ENCODE measurements at regions not wholly inside any gene's neighbourhood (a gene's known extent, or its start where the extent isn't known, plus 50 kb on each side); places are given as distances from the start of the nearest gene placed in this dataset.

- H4K20me1 ChIP-seq (ENCODE audit: insufficient read depth, low read length, poor library complexity, severe bottlenecking), result no peaks in the 10 kb centered on the region
- H3K9ac ChIP-seq (ENCODE audit: low read depth, low read length, poor library complexity, severe bottlenecking), result no peak overlapping the region
- H3F3A ChIP-seq (ENCODE audit: low read depth), result no peaks in the 10 kb centered on the region
- no peaks in the 10 kb centered on the region for H3K27me3 ChIP-seq (ENCODE audit: insufficient read depth, low read length, poor library complexity, severe bottlenecking)
- peaks cover 2% of the 10 kb centered on the region for H3K4me1 ChIP-seq (ENCODE audit: insufficient read depth, low read length, poor library complexity, severe bottlenecking)
- no peaks in the 10 kb centered on the region for H3K79me2 ChIP-seq (ENCODE audit: insufficient read depth, low read length)
- H2AFZ ChIP-seq (ENCODE audit: low read length), result no peak overlapping the region
- no peak overlapping the region for H3K4me2 ChIP-seq (ENCODE audit: low read depth, low read length, poor library complexity, severe bottlenecking)
- TF ChIP-seq EZH2phosphoT487 (IDR thresholded peaks at IDR 0.05; ENCODE audit: borderline replicate concordance) (no peak), CTCF (conservative IDR thresholded peaks at IDR 0.05; ENCODE audit: low read length) (no peak)
- no peaks in the 10 kb centered on the region for H3K9me2 ChIP-seq (replicated peaks; ENCODE audit: low read depth, low read length)
- H3K9me3 ChIP-seq (ENCODE audit: insufficient read depth, low read depth, low read length), result no peaks in the 10 kb centered on the region
- no peak overlapping the region for H3K4me3 ChIP-seq (ENCODE audit: low read length, poor library complexity, severe bottlenecking)
- H3K36me3 ChIP-seq (ENCODE audit: insufficient read depth, low read length), result no peaks in the 10 kb centered on the region
Observed at GRCh38 chrX:120692319-120692718, 62.5 kb upstream of the C1GALT1C1 start.

GRCh38 chrX:120690941-120691340 lies 61.1 kb upstream of the C1GALT1C1 start:
- no peaks in the 10 kb centered on the region for H3K79me2 ChIP-seq (ENCODE audit: insufficient read depth, low read length)
- H3F3A ChIP-seq (ENCODE audit: low read depth), result no peaks in the 10 kb centered on the region
- no peak overlapping the region for H3K9ac ChIP-seq (ENCODE audit: low read depth, low read length, poor library complexity, severe bottlenecking)
- TF ChIP-seq EZH2phosphoT487 (IDR thresholded peaks at IDR 0.05; ENCODE audit: borderline replicate concordance), result no peak
- no peak for TF ChIP-seq CTCF (conservative IDR thresholded peaks at IDR 0.05; ENCODE audit: low read length)
- H3K4me1 ChIP-seq (ENCODE audit: insufficient read depth, low read length, poor library complexity, severe bottlenecking), result no peaks in the 10 kb centered on the region
- H3K9me2 ChIP-seq (replicated peaks; ENCODE audit: low read depth, low read length), result no peaks in the 10 kb centered on the region
- H3K4me2 ChIP-seq (ENCODE audit: low read depth, low read length, poor library complexity, severe bottlenecking), result no peak overlapping the region
- no peaks in the 10 kb centered on the region for H3K9me3 ChIP-seq (ENCODE audit: insufficient read depth, low read depth, low read length)
- no peaks in the 10 kb centered on the region for H3K36me3 ChIP-seq (ENCODE audit: insufficient read depth, low read length)
- H3K27me3 ChIP-seq (ENCODE audit: insufficient read depth, low read length, poor library complexity, severe bottlenecking), result no peaks in the 10 kb centered on the region
- H4K20me1 ChIP-seq (ENCODE audit: insufficient read depth, low read length, poor library complexity, severe bottlenecking), result no peaks in the 10 kb centered on the region
- H2AFZ ChIP-seq (ENCODE audit: low read length), result no peak overlapping the region
- no peak overlapping the region for H3K4me3 ChIP-seq (ENCODE audit: low read length, poor library complexity, severe bottlenecking)

GRCh38 chrX:120690344-120690743 lies 60.5 kb upstream of the C1GALT1C1 start:
- Histone ChIP-seq H3K9me3 (ENCODE audit: insufficient read depth, low read depth, low read length) (no peaks in the 10 kb centered on the region), H3F3A (ENCODE audit: low read depth) (no peaks in the 10 kb centered on the region), H4K20me1 (ENCODE audit: insufficient read depth, low read length, poor library complexity, severe bottlenecking) (no peaks in the 10 kb centered on the region), H3K36me3 (ENCODE audit: insufficient read depth, low read length) (no peaks in the 10 kb centered on the region), H3K4me1 (ENCODE audit: insufficient read depth, low read length, poor library complexity, severe bottlenecking) (no peaks in the 10 kb centered on the region), H3K4me2 (ENCODE audit: low read depth, low read length, poor library complexity, severe bottlenecking) (no peak overlapping the region), H3K27me3 (ENCODE audit: insufficient read depth, low read length, poor library complexity, severe bottlenecking) (no peaks in the 10 kb centered on the region), H3K4me3 (ENCODE audit: low read length, poor library complexity, severe bottlenecking) (no peak overlapping the region), H3K9me2 (replicated peaks; ENCODE audit: low read depth, low read length) (no peaks in the 10 kb centered on the region), H3K9ac (ENCODE audit: low read depth, low read length, poor library complexity, severe bottlenecking) (no peak overlapping the region), H3K79me2 (ENCODE audit: insufficient read depth, low read length) (no peaks in the 10 kb centered on the region), H2AFZ (ENCODE audit: low read length) (no peak overlapping the region)
- TF ChIP-seq EZH2phosphoT487 (IDR thresholded peaks at IDR 0.05; ENCODE audit: borderline replicate concordance) (no peak), CTCF (conservative IDR thresholded peaks at IDR 0.05; ENCODE audit: low read length) (no peak)

Measured in Loucy (cell line).